ENCODE measurements at regions not wholly inside any gene's neighbourhood (a gene's known extent, or its start where the extent isn't known, plus 50 kb on each side); places are given as distances from the start of the nearest gene placed in this dataset.
"Not testable (repeated sequence)": the region's sequence is repeated elsewhere in the genome, so short reads cannot be mapped to it uniquely, and the experiment has no call there.

DNA sequence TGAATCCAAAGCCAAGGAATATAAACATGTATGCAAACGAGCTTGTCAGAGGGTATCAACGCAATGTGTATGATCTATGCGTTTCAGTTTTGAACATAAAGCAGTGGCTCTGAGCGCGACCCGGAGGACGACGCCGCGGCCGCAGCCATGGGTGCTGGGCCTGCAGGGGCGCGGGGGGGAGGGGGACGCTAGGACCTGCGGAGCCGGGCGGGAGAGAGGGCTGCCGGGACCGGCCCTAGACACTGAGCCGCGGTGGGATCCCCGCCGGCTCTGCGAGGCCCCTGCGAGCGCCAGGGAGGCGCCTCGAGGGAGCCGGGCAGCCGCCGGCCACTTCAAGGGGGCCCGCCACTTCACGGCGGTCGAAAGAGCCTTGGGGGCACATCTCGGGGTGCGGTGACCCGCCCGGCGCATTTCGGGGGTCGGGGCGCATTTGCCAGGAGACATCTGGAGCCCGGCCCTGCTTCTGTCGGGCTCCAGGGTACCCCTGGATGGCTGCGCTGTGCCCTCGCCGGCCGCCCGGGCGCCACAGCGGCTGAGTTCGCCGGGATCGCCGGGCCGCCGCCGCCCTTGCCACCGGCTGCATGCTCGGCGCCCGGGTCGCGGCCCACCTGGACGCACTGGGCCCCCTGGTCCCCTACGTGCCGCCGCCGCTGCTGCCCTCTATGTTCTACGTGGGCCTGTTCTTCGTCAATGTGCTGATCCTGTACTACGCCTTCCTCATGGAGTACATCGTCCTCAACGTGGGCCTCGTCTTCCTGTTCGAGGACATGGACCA is 71.9 kb upstream of the NIPA1 start:
- peak; percentile 24 to 92; a peak in 5 of 6 replicates for ATAC-seq
- FAIRE-seq; POLR2A ChIA-PET; H3K4me1 ChIP-seq; H3K27ac ChIP-seq; H3K9me3 ChIP-seq; DNase-seq (ENCODE audit: low read depth in 1 of 2, low spot score in 1 of 2); H3K4me2 ChIP-seq; H3K4me3 ChIP-seq; CTCF ChIA-PET: not testable (repeated sequence)
- 78% methylated on average over 41 of the region's 77 CpGs for WGBS (ENCODE audit: missing lambda C conversion rate)

DNA sequence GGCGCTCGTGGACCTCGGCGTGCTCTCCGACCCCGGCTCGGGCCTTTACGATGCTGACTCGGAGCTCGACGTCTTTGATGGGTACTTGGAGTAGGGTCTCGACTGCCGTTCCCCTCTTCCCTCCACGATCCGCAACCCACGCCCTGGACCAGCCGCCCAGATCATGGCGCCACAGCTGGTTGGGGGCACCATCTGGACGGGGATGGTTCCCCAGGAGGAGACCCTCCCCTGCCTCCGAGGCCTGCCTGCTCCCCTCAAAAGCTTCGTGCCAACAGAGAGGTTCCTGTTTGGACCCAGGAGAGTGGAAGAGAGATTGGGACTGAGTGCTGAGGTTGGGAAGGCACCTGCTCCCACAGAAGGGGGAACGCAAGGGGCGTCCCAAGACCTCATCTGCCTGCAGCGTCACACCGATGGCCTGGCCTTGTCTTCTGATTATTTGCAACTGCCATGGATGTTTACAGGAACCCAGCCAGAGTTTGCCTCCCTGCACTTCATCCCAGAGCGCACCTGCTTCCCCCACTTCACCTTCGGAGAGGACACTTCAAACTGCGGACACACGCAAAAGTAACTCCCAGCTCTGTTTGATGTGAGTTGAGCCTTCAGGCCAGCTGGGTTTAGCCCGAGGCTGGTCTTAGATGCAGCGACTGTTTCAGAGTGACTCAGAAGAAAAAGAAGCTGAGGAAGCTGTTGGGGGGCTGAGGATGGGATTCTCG is 71.2 kb upstream of the NIPA1 start:
- POLR2A ChIA-PET; CTCF ChIA-PET; H3K27ac ChIP-seq; H3K9me3 ChIP-seq; H3K4me1 ChIP-seq; DNase-seq (ENCODE audit: low read depth in 1 of 2, low spot score in 1 of 2); H3K4me2 ChIP-seq; H3K4me3 ChIP-seq; FAIRE-seq: not testable (repeated sequence)
- ATAC-seq = peak in 1 of 2 experiments; percentile 30; a peak in 3 of 6 replicates
- 80% methylated on average over 20 of the region's 32 CpGs for WGBS (ENCODE audit: missing lambda C conversion rate)

DNA sequence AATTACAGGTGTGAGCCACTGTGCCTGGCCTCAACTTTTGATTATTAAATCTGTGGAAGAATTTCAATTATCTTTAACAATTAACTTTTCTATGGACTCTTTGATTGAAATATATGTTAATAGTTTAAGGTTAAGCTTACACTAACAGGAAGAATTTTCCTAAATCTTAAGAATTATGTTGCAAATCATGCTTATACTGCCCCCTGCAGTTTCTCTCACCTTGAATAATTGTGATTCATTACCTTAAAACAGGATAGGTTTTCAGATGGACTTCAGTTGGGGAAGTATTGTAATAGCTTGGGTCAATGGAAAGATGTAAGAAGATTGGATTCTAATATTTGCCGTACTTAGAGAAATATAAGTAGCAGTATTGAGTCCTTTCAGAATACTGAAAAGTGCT is 66.5 kb upstream of the NIPA1 start:
- peak; percentile 20 to 31; a peak in 4 of 5 replicates for TF ChIP-seq RAD21 (conservative IDR thresholded peaks at IDR 0.05 in 1 of 2, IDR thresholded peaks at IDR 0.05 in 1 of 2)
- TF ChIP-seq, protein P1, sequence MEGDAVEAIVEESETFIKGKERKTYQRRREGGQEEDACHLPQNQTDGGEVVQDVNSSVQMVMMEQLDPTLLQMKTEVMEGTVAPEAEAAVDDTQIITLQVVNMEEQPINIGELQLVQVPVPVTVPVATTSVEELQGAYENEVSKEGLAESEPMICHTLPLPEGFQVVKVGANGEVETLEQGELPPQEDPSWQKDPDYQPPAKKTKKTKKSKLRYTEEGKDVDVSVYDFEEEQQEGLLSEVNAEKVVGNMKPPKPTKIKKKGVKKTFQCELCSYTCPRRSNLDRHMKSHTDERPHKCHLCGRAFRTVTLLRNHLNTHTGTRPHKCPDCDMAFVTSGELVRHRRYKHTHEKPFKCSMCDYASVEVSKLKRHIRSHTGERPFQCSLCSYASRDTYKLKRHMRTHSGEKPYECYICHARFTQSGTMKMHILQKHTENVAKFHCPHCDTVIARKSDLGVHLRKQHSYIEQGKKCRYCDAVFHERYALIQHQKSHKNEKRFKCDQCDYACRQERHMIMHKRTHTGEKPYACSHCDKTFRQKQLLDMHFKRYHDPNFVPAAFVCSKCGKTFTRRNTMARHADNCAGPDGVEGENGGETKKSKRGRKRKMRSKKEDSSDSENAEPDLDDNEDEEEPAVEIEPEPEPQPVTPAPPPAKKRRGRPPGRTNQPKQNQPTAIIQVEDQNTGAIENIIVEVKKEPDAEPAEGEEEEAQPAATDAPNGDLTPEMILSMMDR (IDR thresholded peaks at IDR 0.05) = peak; percentile 35; the same call in 2 of the 3 replicates
- WGBS (ENCODE audit: missing lambda C conversion rate) = 6% methylated on average over 1 of the region's 1 CpG
- FAIRE-seq; H3K4me3 ChIP-seq; H3K9me3 ChIP-seq; POLR2A ChIA-PET; CTCF ChIA-PET; H3K4me2 ChIP-seq; H3K4me1 ChIP-seq; DNase-seq (ENCODE audit: low read depth in 1 of 2, low spot score in 1 of 2); H3K27ac ChIP-seq: not testable (repeated sequence)
- peak in 1 of 2 experiments; percentile 29; a peak in 1 of 6 replicates for ATAC-seq

DNA sequence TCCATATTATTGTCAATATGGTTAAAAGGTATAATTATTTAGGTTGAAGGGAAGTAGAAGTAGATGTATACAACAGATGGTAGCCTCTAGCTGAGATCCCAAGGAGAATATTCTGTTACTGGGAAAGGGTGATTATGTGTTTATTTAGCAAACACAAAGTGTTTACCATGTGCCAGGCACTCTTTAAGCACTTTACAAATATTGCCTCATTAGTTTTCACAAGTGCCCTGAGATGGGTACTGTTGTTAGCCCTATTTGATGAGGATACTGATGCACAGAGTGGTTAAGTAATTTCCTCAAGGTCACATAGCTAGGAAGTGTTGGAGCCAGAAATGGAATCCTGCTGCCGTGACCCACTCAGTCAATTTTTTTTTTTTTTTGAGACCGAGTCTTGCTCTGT is 60.3 kb upstream of the NIPA1 start:
- 83% methylated on average over 1 of the region's 2 CpGs for WGBS (ENCODE audit: missing lambda C conversion rate)
- not testable (repeated sequence) for FAIRE-seq

DNA sequence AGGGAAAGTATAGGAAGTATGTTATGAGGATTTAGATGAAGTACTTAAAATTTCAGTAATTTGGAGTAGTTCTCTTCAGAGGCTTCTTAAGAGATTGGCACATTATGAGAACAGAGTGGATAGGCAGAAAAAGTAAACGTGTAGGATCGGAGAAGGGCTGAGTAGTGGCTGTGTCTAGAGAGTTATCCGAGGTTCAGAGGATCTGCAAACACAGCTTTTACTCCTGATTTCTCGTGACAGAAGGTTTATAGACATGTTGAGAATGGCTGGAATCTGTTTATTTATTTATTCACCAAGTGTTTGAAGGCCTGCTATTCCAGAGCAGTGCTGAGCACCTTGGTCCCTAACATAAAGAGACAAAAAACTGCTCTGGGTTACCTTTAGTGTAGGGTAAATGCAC is 51.4 kb upstream of the NIPA1 start:
- H3K9me3 ChIP-seq; FAIRE-seq; H3K4me2 ChIP-seq; H3K27ac ChIP-seq; H3K4me3 ChIP-seq; H3K4me1 ChIP-seq; POLR2A ChIA-PET; CTCF ChIA-PET; DNase-seq (ENCODE audit: low read depth in 1 of 2, low spot score in 1 of 2): not testable (repeated sequence)
- WGBS (ENCODE audit: missing lambda C conversion rate) = 27% methylated on average over 4 of the region's 4 CpGs
- ATAC-seq = peak in 1 of 2 experiments; percentile 41; a peak in 3 of 6 replicates

More for the DNA sequence above, 60.3 kb upstream of the NIPA1 start:
- H3K27ac ChIP-seq; POLR2A ChIA-PET; ATAC-seq; H3K9me3 ChIP-seq; DNase-seq (ENCODE audit: low read depth in 1 of 2, low spot score in 1 of 2); H3K4me1 ChIP-seq; H3K4me3 ChIP-seq; H3K4me2 ChIP-seq; CTCF ChIA-PET: not testable (repeated sequence)

DNA sequence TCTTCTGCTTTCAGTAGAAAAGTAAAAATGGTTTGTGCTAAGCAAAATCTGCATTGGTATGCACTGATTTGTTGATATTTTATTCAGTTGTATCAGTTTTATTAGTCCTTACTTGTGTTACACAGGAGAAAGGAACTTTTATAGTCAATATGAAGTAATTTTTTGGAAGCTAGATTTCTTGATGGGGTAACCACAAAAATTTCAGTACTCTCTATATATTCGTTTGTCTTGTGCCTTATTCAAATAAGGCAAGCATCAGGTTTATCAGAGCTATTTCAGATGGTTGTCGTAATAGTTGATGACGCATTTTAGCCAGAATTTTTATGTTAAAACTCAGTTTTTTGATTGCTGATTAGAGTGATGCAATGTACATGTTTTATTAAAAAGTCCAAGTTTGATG is 50.7 kb upstream of the NIPA1 start:
- no peak overlapping the region; the same call in 2 of the 3 replicates for H3K4me2 ChIP-seq
- ChIA-PET POLR2A (no interaction called here), CTCF (no interaction called here)
- TF ChIP-seq TFCP2L1 (CRISPR knock-in tag; IDR thresholded peaks at IDR 0.05) = no peak
- TF ChIP-seq, protein P1 (IDR thresholded peaks at IDR 0.05) = no peak
- TF ChIP-seq RFX5 (IDR thresholded peaks at IDR 0.05) = no peak
- TF ChIP-seq CBX2 (IDR thresholded peaks at IDR 0.05; ENCODE audit: borderline replicate concordance, low read depth) = no peak
- no peak for TF ChIP-seq POLR2AphosphoS2 (conservative IDR thresholded peaks at IDR 0.05; ENCODE audit: low read length)
- TF ChIP-seq ZSCAN20 (CRISPR knock-in tag; IDR thresholded peaks at IDR 0.05) = no peak
- no peak for TF ChIP-seq EHMT2 (IDR thresholded peaks at IDR 0.05; ENCODE audit: low read depth)
- TF ChIP-seq, protein P2, sequence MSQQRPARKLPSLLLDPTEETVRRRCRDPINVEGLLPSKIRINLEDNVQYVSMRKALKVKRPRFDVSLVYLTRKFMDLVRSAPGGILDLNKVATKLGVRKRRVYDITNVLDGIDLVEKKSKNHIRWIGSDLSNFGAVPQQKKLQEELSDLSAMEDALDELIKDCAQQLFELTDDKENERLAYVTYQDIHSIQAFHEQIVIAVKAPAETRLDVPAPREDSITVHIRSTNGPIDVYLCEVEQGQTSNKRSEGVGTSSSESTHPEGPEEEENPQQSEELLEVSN (IDR thresholded peaks at IDR 0.05; ENCODE audit: borderline replicate concordance, low read depth) = no peak
- TF ChIP-seq KDM5A (IDR thresholded peaks at IDR 0.05) = no peak
- no peak for TF ChIP-seq NPAS2 (CRISPR knock-in tag; IDR thresholded peaks at IDR 0.05; ENCODE audit: borderline replicate concordance)
- no peak for TF ChIP-seq SREBF2 (IDR thresholded peaks at IDR 0.05)
- TF ChIP-seq SMC3 (IDR thresholded peaks at IDR 0.05) = no peak
- TF ChIP-seq TP53 (CRISPR knock-in tag; IDR thresholded peaks at IDR 0.05) = no peak
- H3K27ac ChIP-seq = no peak overlapping the region
- FAIRE-seq (no peak), DNase-seq (ENCODE audit: low read depth in 1 of 2, low spot score in 1 of 2) (no peak), ATAC-seq (peak in 1 of 2 experiments; percentile 60; a peak in 3 of 6 replicates)
- no peaks in the 10 kb centered on the region for H3K9me3 ChIP-seq
- H3K4me3 ChIP-seq = no peak overlapping the region
- WGBS (ENCODE audit: missing lambda C conversion rate) = 49% methylated on average over 3 of the region's 3 CpGs
- H3K4me1 ChIP-seq = peaks cover 9% of the 10 kb centered on the region; the same call in 1 of the 3 replicates
